Choroid plexus epithelial cell (primary cell): ENCODE measurements at regions not wholly inside any gene's neighbourhood (a gene's known extent, or its start where the extent isn't known, plus 50 kb on each side); places are given as distances from the start of the nearest gene placed in this dataset.
A peak's percentile ranks its signal among the peaks of the same experiment; 100 is the strongest.

Source experiments
- DNase-seq: peaks from one replicate; pipeline ENCODE4 v3.0.0-alpha.2; 2010; ENCODE audit warnings: low read depth
- H3K4me3 ChIP-seq: 2 replicates; pipeline ENCODE4 v1.5.1; 2011; ENCODE audit warnings: low read depth, mild to moderate bottlenecking, control low read depth, low read length, moderate library complexity
- CTCF ChIP-seq: conservative IDR thresholded peaks from 2 replicates; pipeline ENCODE4 v1.5.1; 2011; ENCODE audit warnings: low read depth, mild to moderate bottlenecking, control low read depth, inconsistent platforms, low read length, moderate library complexity

- no peak overlapping the region for H3K4me3 ChIP-seq
- no peak for TF ChIP-seq CTCF
- DNase-seq, result no peak
These were observed 645.7 kb upstream of the DIPK2B start for GRCh38 chrX:45846328-45846727.

- H3K4me3 ChIP-seq, result no peak overlapping the region
- TF ChIP-seq CTCF, result no peak
- DNase-seq, result no peak
These were observed 644.5 kb upstream of the DIPK2B start for GRCh38 chrX:45845142-45845541.

GRCh38 chrX:45843518-45843917 is 642.8 kb upstream of the DIPK2B start:
- TF ChIP-seq CTCF, result peak; percentile 30
- H3K4me3 ChIP-seq, result no peak overlapping the region
- peak; percentile 54 for DNase-seq

- DNase-seq, result no peak
- no peak for TF ChIP-seq CTCF
- no peak overlapping the region for H3K4me3 ChIP-seq
These were observed 642.2 kb upstream of the DIPK2B start for GRCh38 chrX:45842926-45843315.

- no peak for DNase-seq
- no peak overlapping the region for H3K4me3 ChIP-seq
- TF ChIP-seq CTCF, result no peak
These were observed 641.7 kb upstream of the DIPK2B start for GRCh38 chrX:45842207-45842925.

GRCh38 chrX:45840411-45840950 is 639.8 kb upstream of the DIPK2B start:
- no peak for DNase-seq
- no peak for TF ChIP-seq CTCF
- no peak overlapping the region for H3K4me3 ChIP-seq

- TF ChIP-seq CTCF, result no peak
- no peak for DNase-seq
- H3K4me3 ChIP-seq, result no peak overlapping the region
These were observed 629.7 kb upstream of the DIPK2B start for GRCh38 chrX:45830343-45830742.
